SU-DHL-6 (cell line): ENCODE measurements at regions not wholly inside any gene's neighbourhood (a gene's known extent, or its start where the extent isn't known, plus 50 kb on each side); places are given as distances from the start of the nearest gene placed in this dataset.

Experiments
- H2AFZ ChIP-seq: fragments of 200-600 bp; sonication (generic); 2 replicates; pipeline ENCODE4 v1.6.1; 2014; ENCODE audit warnings: low read depth, mild to moderate bottlenecking, moderate library complexity, mixed read lengths, antibody characterized with exemption, low read length; ENCODE audit not compliant: severe bottlenecking
- H3F3A ChIP-seq: fragments of 200-600 bp; shearing (Covaris generic); 2 replicates; pipeline ENCODE4 v1.6.0; 2016; ENCODE audit warnings: antibody characterized with exemption, mild to moderate bottlenecking; ENCODE audit not compliant: insufficient read depth
- H3K27ac ChIP-seq: fragments of 200-600 bp; sonication (generic); 2 replicates; pipeline ENCODE4 v1.5.1; 2016; ENCODE audit warnings: low read depth, mild to moderate bottlenecking, low read length, moderate library complexity, mixed read lengths
- H3K27me3 ChIP-seq: fragments of 200-600 bp; sonication (generic), shearing (Covaris generic); 2 replicates; pipeline ENCODE4 v1.6.0; 2014; ENCODE audit warnings: mild to moderate bottlenecking, low read length
- H3K36me3 ChIP-seq: fragments of 200-600 bp; sonication (generic); 2 replicates; pipeline ENCODE4 v1.6.1; 2014; ENCODE audit warnings: mild to moderate bottlenecking, low read length, mixed read lengths
- H3K4me2 ChIP-seq: fragments of 300-600, 200-600 bp; shearing (Covaris generic), sonication (generic); 2 replicates; pipeline ENCODE4 v1.6.0; 2014; ENCODE audit warnings: low read length, low read depth, mild to moderate bottlenecking; ENCODE audit not compliant: poor library complexity, severe bottlenecking
- H3K4me3 ChIP-seq: fragments of 200-600 bp; sonication (generic); 2 replicates; pipeline ENCODE4 v1.5.1; 2014; ENCODE audit warnings: antibody characterized with exemption, low read length, mild to moderate bottlenecking, mixed read lengths; ENCODE audit not compliant: insufficient read depth, poor library complexity, severe bottlenecking
- H3K79me2 ChIP-seq: fragments of 200-600 bp; sonication (generic); 2 replicates; pipeline ENCODE4 v1.6.1; 2014; ENCODE audit warnings: mild to moderate bottlenecking, low read length, moderate library complexity; ENCODE audit not compliant: insufficient read depth
- H3K9ac ChIP-seq: fragments of 200-600 bp; sonication (generic); 2 replicates; pipeline ENCODE4 v1.7.0; 2014; ENCODE audit warnings: mild to moderate bottlenecking, low read length
- H3K9me2 ChIP-seq: fragments of 200-600 bp; sonication (generic); replicated peaks from 2 replicates; pipeline ENCODE4 v1.6.1; 2014; ENCODE audit warnings: low read length; ENCODE audit not compliant: insufficient read depth
- H3K9me3 ChIP-seq: fragments of 200-600 bp; sonication (generic); 2 replicates; pipeline ENCODE4 v1.6.1; 2014; ENCODE audit warnings: low read length, mixed read lengths; ENCODE audit not compliant: insufficient read depth
- H4K20me1 ChIP-seq: fragments of 200-600 bp; sonication (generic); 2 replicates; pipeline ENCODE4 v1.6.1; 2014; ENCODE audit warnings: low read depth, mild to moderate bottlenecking, antibody characterized with exemption, low read length, moderate library complexity, mixed read lengths
- CTCF ChIP-seq: fragments of 200-600 bp; sonication (generic); IDR thresholded peaks from one replicate; pipeline ENCODE4 v1.5.1; 2017; ENCODE audit warnings: antibody characterized with exemption, mild to moderate bottlenecking, low read length, moderate library complexity; ENCODE audit not compliant: insufficient read depth, poor library complexity, severe bottlenecking
- EZH2phosphoT487 ChIP-seq: fragments of 200-600 bp; sonication (generic), shearing (Covaris generic); conservative IDR thresholded peaks from 2 replicates; pipeline ENCODE4 v1.6.1; 2018; ENCODE audit warnings: mild to moderate bottlenecking, antibody characterized with exemption, low read length, moderate library complexity, mixed read lengths

DNA sequence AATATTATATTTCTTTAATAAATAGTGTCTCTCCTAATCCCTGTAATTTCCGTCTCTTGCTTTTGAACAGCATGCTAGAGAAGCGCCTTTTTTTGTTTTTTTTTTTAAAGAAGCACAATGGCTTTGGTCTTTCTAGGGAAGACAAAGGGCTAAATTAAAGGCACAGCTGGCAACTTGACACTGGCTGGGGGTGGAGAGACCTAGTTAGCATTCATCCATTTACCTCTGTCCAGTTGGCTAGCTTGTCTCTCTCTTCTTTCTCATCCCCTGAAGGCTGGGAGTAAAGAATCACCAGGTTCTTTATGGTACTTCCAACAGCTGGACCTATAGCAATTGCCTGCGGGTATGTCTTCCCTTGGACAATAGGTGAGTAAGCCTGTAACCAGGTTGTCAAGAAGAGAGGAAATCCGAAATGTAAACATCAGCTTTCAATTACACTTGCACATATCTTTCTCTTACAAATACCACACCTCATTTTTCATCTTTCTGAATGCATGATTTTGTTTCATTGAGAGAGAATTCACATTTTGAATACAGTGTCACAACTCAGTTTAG is 178.4 kb upstream of the GPR101 start:
- Histone ChIP-seq H3K27ac (no peak overlapping the region), H4K20me1 (no peaks in the 10 kb centered on the region), H3K79me2 (no peaks in the 10 kb centered on the region), H2AFZ (no peak overlapping the region), H3K9me2 (no peaks in the 10 kb centered on the region), H3F3A (no peaks in the 10 kb centered on the region), H3K27me3 (no peaks in the 10 kb centered on the region), H3K36me3 (no peaks in the 10 kb centered on the region), H3K4me3 (no peak overlapping the region), H3K4me2 (no peak overlapping the region), H3K9ac (no peak overlapping the region), H3K9me3 (no peaks in the 10 kb centered on the region)
- no peak for TF ChIP-seq EZH2phosphoT487

DNA sequence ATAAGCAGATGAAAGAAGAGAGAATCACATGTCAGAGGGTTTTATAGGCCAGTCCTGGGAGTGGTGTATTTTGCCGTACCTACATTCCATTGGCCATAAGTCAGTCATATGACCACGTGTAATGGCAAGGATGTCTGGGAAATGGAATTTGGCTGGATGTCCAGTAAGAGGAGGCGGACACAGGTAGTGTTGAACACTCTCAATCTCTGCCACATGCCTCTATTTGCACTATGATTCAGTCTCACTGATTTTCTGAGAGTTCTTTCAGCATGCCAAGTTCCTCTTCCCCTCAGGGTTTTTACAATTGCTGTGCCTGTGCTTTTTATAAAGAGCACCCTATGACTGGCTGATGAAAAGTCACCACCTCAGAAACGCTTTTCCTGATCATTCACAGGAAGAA is 164.2 kb upstream of the GPR101 start:
- Histone ChIP-seq H3K9me2 (no peaks in the 10 kb centered on the region), H3K4me2 (no peak overlapping the region), H3K4me3 (no peak overlapping the region), H3K36me3 (no peaks in the 10 kb centered on the region), H3F3A (no peaks in the 10 kb centered on the region), H2AFZ (no peak overlapping the region), H3K79me2 (no peaks in the 10 kb centered on the region), H3K27me3 (no peaks in the 10 kb centered on the region), H3K9me3 (no peaks in the 10 kb centered on the region), H3K9ac (no peak overlapping the region), H4K20me1 (no peaks in the 10 kb centered on the region), H3K27ac (no peak overlapping the region)
- TF ChIP-seq CTCF (no peak), EZH2phosphoT487 (no peak)

DNA sequence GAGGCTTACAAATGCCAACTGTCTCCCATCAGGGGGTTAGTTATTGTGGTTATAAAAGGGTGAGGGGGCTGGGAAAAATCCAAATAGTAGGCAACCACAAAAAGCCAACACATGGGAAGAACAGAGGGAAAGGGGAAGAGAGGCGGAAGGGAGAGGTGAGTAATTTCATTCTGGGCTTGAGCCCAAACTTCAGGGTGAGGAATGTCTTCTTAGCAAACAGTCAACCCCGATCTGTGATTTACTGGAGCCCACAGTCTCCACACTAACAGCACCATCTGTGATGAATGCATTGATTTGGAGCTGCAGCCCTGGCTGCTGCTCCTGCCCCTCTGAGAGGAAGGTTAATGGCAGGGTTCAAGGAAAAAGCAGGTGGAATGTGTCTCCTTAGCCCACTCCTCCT is 162.2 kb upstream of the GPR101 start:
- H3K27me3 ChIP-seq = no peaks in the 10 kb centered on the region
- H3K9me2 ChIP-seq = no peaks in the 10 kb centered on the region
- H3F3A ChIP-seq = no peaks in the 10 kb centered on the region
- no peak overlapping the region for H3K4me3 ChIP-seq
- H4K20me1 ChIP-seq = no peaks in the 10 kb centered on the region
- no peak overlapping the region for H3K27ac ChIP-seq
- no peak overlapping the region for H3K4me2 ChIP-seq
- no peak overlapping the region for H3K9ac ChIP-seq
- no peaks in the 10 kb centered on the region for H3K36me3 ChIP-seq
- H3K9me3 ChIP-seq = no peaks in the 10 kb centered on the region
- no peak overlapping the region for H2AFZ ChIP-seq
- no peaks in the 10 kb centered on the region for H3K79me2 ChIP-seq
- TF ChIP-seq CTCF (no peak), EZH2phosphoT487 (no peak)

- TF ChIP-seq CTCF (no peak), EZH2phosphoT487 (no peak)
- Histone ChIP-seq H3K4me3 (no peak overlapping the region), H3F3A (no peaks in the 10 kb centered on the region), H2AFZ (no peak overlapping the region), H3K27ac (no peak overlapping the region), H3K9me3 (no peaks in the 10 kb centered on the region), H4K20me1 (no peaks in the 10 kb centered on the region), H3K9ac (no peak overlapping the region), H3K4me2 (no peak overlapping the region), H3K36me3 (no peaks in the 10 kb centered on the region), H3K9me2 (no peaks in the 10 kb centered on the region), H3K27me3 (no peaks in the 10 kb centered on the region), H3K79me2 (no peaks in the 10 kb centered on the region)
Observed at GRCh38 chrX:137195296-137195695, 161.5 kb upstream of the GPR101 start.
